K562 (cell line): ENCODE measurements at regions not wholly inside any gene's neighbourhood (a gene's known extent, or its start where the extent isn't known, plus 50 kb on each side); places are given as distances from the start of the nearest gene placed in this dataset.

Experiments
- CBX8 ChIP-seq: fragments of 200-600 bp; sonication (generic); IDR thresholded peaks from 2 replicates; pipeline ENCODE4 v1.6.1; 2012; ENCODE audit warnings: borderline replicate concordance, mixed run types, low read depth, mild to moderate bottlenecking, moderate library complexity, mixed read lengths, low read length, control low read depth, inconsistent platforms; ENCODE audit not compliant: poor library complexity, severe bottlenecking; ENCODE audit errors: extremely low read depth
- E2F4 ChIP-seq: sonication (generic); formaldehyde crosslinking; IDR thresholded peaks from 2 replicates; pipeline ENCODE4 v1.8.0; 2022; ENCODE audit warnings: mild to moderate bottlenecking, low read depth, missing genetic modification reagents
- EHMT2 ChIP-seq: fragments of 450-650 bp; IDR thresholded peaks from 2 replicates; pipeline ENCODE4 v1.6.1; 2018; ENCODE audit warnings: antibody characterized with exemption
- EZH2 ChIP-seq: IDR thresholded peaks from 2 replicates; pipeline ENCODE4 v1.6.1; 2012; ENCODE audit warnings: low read depth, mild to moderate bottlenecking, inconsistent platforms, low read length, borderline replicate concordance
- NCOR1 ChIP-seq: fragments of 450-650 bp; IDR thresholded peaks from 2 replicates; pipeline ENCODE4 v1.6.1; 2016; ENCODE audit warnings: mild to moderate bottlenecking, moderate library complexity
- PATZ1 ChIP-seq: fragments of 250-450 bp; sonication (Bioruptor Pico); IDR thresholded peaks from 2 replicates; pipeline ENCODE4 v1.5.0; 2020; ENCODE audit warnings: mild to moderate bottlenecking, borderline replicate concordance
- PTRF ChIP-seq: fragments of 450-650 bp; IDR thresholded peaks from 2 replicates; pipeline ENCODE4 v1.6.1; 2016; ENCODE audit warnings: mild to moderate bottlenecking, missing genetic modification characterization, missing compliant biosample characterization
- SIN3B ChIP-seq: fragments of 450-650 bp; IDR thresholded peaks from 2 replicates; pipeline ENCODE4 v1.6.1; 2017; ENCODE audit warnings: low read depth, mild to moderate bottlenecking, moderate library complexity
- SMAD2 ChIP-seq: fragments of 150-350 bp; IDR thresholded peaks from 2 replicates; pipeline ENCODE4 v1.6.1; 2014; ENCODE audit warnings: low read depth, mild to moderate bottlenecking, low read length
- ZBTB40 ChIP-seq, 2 experiments: fragments of 450-650 bp in 1 of 2; sonication (generic) in 1 of 2; formaldehyde crosslinking in 1 of 2; IDR thresholded peaks; 2 replicates each; pipeline versions ENCODE4 v1.7.1 to v1.9.0; 2016 to 2022; ENCODE audit warnings: inconsistent platforms in 1 of 2, mild to moderate bottlenecking in 1 of 2, missing genetic modification reagents in 1 of 2
- ZNF449 ChIP-seq: fragments of 250-450 bp; sonication (Bioruptor Pico); IDR thresholded peaks from 2 replicates; pipeline ENCODE4 v1.8.0; 2022; ENCODE audit warnings: moderate library complexity, mild to moderate bottlenecking, inconsistent platforms

GRCh38 chr1:72649991-72650390 is 367.7 kb upstream of the NEGR1 start:
- TF ChIP-seq SMAD2, result no peak
- no peak for TF ChIP-seq EZH2
- TF ChIP-seq ZNF449 (CRISPR knock-in tag), result no peak
- TF ChIP-seq CBX8, result no peak
- TF ChIP-seq PATZ1 (CRISPR knock-in tag), result no peak
- TF ChIP-seq EHMT2, result no peak
- no peak for TF ChIP-seq ZBTB40 (IDR thresholded peaks at IDR 0.05)
- no peak for TF ChIP-seq ZBTB40 (CRISPR knock-in tag; IDR thresholded peaks at IDR 0.05)
- TF ChIP-seq E2F4 (CRISPR knock-in tag), result no peak
- TF ChIP-seq SIN3B, result no peak
- TF ChIP-seq PTRF (tag), result no peak
- TF ChIP-seq NCOR1, result no peak
